HG03060 (cell line): ENCODE measurements at regions not wholly inside any gene's neighbourhood (a gene's known extent, or its start where the extent isn't known, plus 50 kb on each side); places are given as distances from the start of the nearest gene placed in this dataset.
A peak's percentile ranks its signal among the peaks of the same experiment; 100 is the strongest.

ENCODE experiments used
- ATAC-seq: cut with Tn5 transposase; IDR thresholded peaks from one replicate; pipeline ENCODE4 v1.9.1; 2021; ENCODE audit warnings: low read depth, moderate number of reproducible peaks; ENCODE audit not compliant: unreplicated experiment

- no peak for ATAC-seq
Measured at GRCh38 chr13:89239361-89240127, 1568.4 kb downstream of the SLITRK5 start.

- ATAC-seq = no peak
Measured at GRCh38 chr13:89255844-89256406, 1584.8 kb downstream of the SLITRK5 start.

DNA sequence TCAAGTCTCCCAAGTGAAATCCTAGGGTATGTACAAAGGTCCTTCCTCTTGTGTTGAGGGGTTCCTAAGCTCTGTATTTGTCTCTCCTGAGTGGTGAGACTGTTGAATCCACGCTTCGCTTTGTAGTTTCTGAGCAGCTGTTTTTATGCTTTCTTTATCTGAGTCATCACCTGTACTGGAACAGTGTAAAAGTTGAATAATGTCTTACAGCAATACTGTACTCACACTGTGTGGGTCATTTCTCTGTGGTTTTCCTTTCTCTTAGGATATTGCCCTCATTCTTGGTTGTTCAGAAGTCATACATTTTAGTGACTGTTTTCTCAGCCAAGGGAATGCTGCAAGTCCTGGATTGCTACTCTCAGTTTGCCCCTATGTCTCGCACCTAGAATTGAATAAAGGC, 1596.6 kb downstream of the SLITRK5 start:
- ATAC-seq = no peak

DNA sequence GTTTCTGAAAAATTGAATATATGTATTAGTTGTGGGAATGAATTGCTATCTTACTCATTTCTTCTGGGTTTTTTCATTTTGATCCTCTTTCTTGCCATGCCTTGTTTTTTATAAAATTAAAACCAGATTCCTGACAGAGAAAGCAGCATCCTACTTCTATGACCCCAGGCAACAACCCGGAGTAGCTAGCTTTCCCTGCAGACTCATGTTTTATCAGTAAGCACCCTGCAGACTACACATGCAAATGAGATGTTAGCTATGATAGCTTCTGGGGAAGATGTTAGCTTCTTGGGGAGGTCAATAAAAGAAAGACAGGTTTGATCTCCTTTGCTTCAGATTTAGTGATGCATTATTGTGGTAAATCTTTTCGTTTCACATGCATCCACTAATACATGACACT, 1598.6 kb downstream of the SLITRK5 start:
- no peak for ATAC-seq

DNA sequence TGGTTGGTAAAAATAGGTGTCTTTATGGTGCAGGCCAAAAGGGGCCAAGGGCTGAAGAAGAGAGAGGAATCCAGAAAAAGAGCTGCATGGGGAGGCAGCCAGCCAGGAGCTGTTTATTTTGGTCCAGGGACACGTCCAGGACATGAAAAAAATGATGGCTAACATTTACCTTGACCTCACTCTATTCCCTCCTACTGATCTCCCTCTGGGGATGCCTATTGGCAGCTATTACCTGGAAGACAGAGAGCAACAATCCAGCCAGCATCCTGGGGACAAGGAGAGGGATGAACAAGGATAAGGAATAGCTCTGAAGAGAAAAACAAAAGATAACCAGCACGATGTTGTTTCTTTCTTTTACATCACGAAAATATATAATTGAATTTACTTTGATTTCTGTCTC, 1599.6 kb downstream of the SLITRK5 start:
- ATAC-seq = no peak

GRCh38 chr13:89279374-89279773, 1608.2 kb downstream of the SLITRK5 start:
- ATAC-seq = no peak

DNA sequence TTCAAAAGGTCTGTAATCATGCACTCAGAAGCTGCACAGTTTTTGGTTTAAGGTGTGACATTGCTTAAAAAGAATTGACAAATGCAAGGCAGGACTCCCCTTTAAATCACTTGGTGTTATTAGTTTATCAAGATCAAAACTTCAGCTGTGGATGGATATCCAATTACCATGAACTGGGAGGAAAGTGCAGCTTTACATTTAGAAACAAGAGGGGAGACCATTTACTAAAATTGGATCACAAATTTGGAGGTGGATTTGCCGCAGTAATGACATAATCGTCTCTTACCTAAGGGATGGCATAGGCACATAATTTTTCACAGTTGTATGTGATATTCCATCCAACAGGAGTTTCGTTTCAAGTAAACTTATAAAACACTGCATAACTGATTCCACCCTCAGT, 1610.2 kb downstream of the SLITRK5 start:
- no peak for ATAC-seq

DNA sequence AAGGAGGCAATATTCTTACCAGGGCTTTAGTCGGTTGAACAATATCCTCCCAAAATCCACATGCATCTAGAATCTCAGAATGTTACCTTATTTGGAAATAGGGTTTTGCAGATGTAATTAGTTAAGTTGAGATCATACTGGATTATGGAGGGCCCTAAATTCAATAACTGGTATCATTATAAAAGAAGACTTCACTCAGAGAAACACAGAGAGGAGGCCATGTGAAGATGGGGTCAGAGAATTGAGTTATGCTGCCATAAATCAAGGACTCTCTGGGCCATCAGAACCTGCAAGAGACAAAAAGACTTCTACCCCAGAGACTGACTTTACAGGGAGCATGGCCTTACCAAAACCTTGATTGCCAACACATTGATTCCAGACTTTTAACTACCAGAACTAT, 1611.1 kb downstream of the SLITRK5 start:
- ATAC-seq = no peak

DNA sequence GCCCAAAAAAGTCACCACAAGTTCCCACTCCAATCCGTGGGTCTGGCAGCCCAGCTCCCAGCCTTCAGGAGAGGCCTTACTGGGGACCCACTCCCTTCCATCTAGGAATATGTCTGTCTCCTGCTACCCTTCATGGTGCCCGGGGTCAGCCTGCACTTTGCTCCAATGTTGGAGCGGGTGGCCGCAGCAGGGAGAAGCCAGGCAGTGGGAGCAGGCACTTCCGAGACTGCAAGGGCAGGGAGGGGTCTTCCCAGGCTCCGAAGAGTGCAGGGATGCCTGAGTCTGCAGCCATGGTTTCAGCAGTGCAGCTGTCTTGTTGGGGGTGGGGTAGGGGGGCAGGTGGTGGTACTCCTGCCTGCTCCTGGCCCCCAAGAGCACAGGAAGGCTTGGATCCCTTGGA, 1616.2 kb downstream of the SLITRK5 start:
- ATAC-seq = no peak

DNA sequence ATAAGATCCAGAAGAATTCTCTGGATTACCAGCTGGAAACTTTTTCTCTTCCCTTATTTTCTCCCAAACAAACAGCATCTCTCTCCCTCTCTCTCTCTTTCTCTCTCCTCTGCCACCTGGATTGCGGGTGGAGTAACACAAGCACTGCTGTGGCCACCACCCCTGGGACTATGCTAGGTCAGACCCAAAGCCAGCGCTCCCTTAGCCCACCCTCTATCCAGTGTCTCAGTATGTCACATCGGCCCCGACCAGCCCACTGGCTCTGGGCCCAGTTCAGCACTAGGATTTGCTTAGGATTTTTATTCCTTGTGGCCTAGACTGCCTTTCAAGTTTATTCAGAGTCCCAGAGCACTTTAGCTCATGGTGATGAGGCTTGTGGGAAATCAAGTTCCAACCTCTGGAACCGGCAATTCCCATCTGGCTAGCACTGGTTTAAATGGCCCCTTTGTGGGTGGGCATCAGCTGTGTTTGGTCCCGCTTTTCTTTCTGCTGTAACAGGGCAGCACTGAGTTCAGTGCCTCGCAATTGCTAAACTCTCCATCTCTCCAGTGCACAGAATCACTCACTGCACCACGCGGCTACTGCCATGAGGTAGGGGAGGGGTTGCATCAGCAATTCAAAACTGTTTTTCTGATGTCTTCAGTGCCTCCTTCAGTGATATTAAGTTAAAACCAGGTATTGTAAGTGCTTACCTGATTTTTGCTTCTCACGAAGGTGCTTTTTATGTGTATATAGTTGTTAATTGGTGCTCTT, 1623.1 kb downstream of the SLITRK5 start:
- no peak for ATAC-seq

DNA sequence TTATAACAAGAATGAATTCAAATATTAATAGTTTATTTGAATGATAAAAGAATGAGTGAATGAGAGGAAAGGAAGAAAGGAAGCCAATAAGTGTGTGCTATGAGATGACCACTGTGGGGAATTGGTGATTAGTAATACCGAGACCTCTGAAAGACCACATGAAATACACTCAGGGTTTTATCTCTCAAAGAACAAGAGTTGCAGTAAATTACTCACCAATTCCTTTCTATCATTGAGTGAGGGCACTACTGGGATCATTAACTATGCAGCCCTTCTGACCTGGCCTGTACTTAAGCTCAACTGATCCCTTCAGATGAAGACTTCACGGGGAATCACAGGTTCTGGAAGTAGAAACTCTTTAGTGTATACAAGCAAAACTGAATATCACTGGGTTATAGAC, 1636.1 kb downstream of the SLITRK5 start:
- peak; percentile 39 for ATAC-seq

GRCh38 chr13:89310943-89311672, 1639.9 kb downstream of the SLITRK5 start:
- no peak for ATAC-seq

DNA sequence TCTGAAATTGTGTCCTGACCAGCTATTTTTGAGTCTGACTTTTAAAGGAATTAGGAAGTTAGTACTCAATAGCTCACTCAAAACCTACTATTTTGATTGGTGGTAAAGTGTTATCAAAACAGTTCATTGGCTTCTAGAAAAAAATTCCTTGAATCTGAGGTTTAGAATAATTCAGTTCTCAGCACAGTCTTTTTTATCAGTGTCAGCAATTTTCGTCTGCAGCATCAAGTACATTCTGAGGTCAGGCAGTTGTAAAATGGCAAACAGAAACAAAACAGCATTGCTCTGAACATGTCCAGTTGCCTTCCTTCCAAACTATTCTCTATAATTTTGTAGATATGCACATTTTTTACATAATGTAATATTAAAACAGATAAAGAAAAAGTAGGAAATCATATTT, 1644.1 kb downstream of the SLITRK5 start:
- ATAC-seq = no peak

- ATAC-seq = no peak
Measured at GRCh38 chr13:89322466-89322865, 1651.3 kb downstream of the SLITRK5 start.

DNA sequence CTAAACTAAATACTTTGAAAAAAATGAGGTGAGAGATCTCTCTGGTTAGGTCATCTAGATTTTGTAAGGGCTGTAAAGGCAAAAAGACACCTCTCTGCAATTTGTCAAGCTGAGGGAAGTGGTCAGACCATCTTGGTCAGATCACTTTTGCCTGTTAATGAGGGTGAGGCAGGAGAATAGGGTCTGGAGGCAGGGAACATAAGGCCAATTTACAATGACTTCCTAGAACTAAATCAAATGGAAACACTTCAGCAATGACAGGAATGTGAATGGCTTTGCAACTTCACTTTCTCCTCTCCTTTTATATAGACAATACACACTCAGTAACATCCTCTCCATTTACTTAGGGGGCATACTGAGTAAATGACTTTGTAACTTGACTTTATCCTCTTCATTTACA, 1653.4 kb downstream of the SLITRK5 start:
- ATAC-seq = no peak

- ATAC-seq = no peak
Measured at GRCh38 chr13:89343165-89343564, 1672.0 kb downstream of the SLITRK5 start.

GRCh38 chr13:89352384-89352783, 1681.2 kb downstream of the SLITRK5 start:
- no peak for ATAC-seq

DNA sequence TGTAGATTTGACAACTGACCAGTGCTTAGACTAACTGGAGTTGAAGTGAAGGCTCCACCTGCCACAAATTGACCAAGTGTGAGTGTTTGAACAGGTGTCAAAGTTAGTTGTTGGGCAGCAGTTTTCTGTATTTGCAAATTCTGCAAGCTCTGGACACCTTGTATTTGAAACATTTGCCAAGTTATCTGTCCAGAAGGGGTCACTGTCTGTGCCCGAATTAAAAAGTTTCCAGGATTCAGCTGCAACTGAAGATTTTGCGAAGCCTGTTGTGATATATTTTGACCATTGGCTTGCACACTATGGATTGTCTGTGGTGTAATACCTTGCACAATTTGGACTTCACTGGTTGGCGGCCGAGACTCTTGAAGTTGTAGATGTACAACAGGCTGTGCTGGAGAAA, 1690.7 kb downstream of the SLITRK5 start:
- no peak for ATAC-seq

- ATAC-seq = no peak
Measured at GRCh38 chr13:89363144-89363543, 1692.0 kb downstream of the SLITRK5 start.

DNA sequence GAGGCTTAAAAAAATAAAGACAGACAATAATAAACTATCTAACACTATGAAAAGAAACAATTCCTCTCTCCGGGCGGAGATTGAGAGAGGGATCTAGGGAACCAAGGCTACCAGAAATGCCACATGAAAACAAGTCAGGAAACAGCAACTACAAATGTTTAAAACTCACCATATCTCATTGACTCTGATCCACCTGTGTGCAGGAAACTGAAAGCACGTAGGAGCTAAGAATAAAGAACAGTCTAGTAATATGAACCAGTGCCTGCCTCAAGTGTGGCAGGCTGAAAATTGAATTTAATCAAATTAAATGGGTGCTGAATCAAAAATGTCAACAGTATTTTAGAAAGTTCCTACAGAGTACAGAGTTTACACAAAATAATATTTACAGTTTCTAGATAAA, 1701.0 kb downstream of the SLITRK5 start:
- no peak for ATAC-seq

DNA sequence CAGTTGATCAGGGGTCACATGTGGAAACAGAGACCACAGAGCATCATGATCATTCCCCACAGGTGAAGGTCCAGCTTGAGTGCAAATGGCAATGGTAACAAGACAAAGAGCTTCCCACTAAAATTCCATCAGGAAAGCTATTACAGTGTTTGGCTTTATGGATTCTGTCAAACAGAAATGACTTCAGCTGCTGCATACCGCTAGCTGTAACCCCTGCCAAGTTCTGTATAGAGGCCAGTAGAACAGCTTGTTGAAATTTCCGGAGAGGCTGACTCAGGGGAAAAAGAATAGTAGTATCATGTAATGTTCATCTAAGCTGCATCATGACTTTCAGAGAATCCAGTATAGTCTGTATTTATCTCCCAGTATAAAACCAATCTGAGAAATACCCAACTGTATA, 1704.7 kb downstream of the SLITRK5 start:
- no peak for ATAC-seq
